Erythroblast (primary cell): ENCODE measurements at regions not wholly inside any gene's neighbourhood (a gene's known extent, or its start where the extent isn't known, plus 50 kb on each side); places are given as distances from the start of the nearest gene placed in this dataset.

Experiments used
- GATA1 ChIP-seq: IDR thresholded peaks from 2 replicates; pipeline ENCODE4 v1.6.1; 2011; ENCODE audit warnings: low read depth, mild to moderate bottlenecking, control low read depth, low read length, moderate library complexity
- POLR2A ChIP-seq: IDR thresholded peaks from 2 replicates; pipeline ENCODE4 v1.6.1; 2011; ENCODE audit warnings: mild to moderate bottlenecking, low read length

DNA sequence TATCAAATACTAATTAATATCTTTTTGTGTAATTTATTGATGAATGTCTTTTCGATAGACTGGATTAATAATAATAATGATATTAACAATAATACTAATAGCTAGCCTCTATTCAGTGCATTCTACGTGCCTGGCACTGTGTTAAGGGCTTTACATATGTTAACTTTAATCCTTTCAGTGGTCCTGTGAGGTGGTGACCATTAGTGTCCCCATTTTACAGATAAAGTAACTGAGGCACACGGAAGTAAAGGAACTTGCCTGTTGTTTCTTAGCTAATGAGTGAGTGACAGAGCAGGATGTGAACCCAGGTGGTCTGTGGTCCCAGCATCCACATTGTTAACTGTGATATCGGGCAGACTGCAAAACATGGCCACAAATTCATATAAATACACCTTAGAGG is 335.7 kb upstream of the PROX1 start:
- TF ChIP-seq POLR2A (no peak), GATA1 (no peak)
